ENCODE measurements at regions not wholly inside any gene's neighbourhood (a gene's known extent, or its start where the extent isn't known, plus 50 kb on each side); places are given as distances from the start of the nearest gene placed in this dataset.
A peak's percentile ranks its signal among the peaks of the same experiment; 100 is the strongest.

GRCh38 chrX:14412686-14413085, 116.7 kb upstream of the GLRA2 start:
- no peak for TF ChIP-seq CTCF (IDR thresholded peaks at IDR 0.05)
- Histone ChIP-seq H3K9me3 (no peaks in the 10 kb centered on the region), H3K27ac (no peak overlapping the region), H3K4me1 (no peaks in the 10 kb centered on the region), H3K27me3 (no peaks in the 10 kb centered on the region), H3K36me3 (no peaks in the 10 kb centered on the region), H3K4me3 (no peak overlapping the region)
- no peak for DNase-seq
- intact Hi-C loops (cut with DNase I; ENCODE audit: low total_unique reads) = no loop called here

- Histone ChIP-seq H3K36me3 (no peaks in the 10 kb centered on the region), H3K4me1 (no peaks in the 10 kb centered on the region), H3K27ac (no peak overlapping the region), H3K27me3 (no peaks in the 10 kb centered on the region), H3K9me3 (no peaks in the 10 kb centered on the region), H3K4me3 (no peak overlapping the region)
- no peak for TF ChIP-seq CTCF (IDR thresholded peaks at IDR 0.05)
- no peak for DNase-seq
- intact Hi-C loops (cut with DNase I; ENCODE audit: low total_unique reads) = no loop called here
Measured at GRCh38 chrX:14411326-14411725, 118.0 kb upstream of the GLRA2 start.

- H3K36me3 ChIP-seq = no peaks in the 10 kb centered on the region
- intact Hi-C loops (cut with DNase I; ENCODE audit: low total_unique reads) = no loop called here
- DNase-seq = no peak
- H3K27me3 ChIP-seq = no peaks in the 10 kb centered on the region
- H3K4me1 ChIP-seq = no peaks in the 10 kb centered on the region
- TF ChIP-seq CTCF (IDR thresholded peaks at IDR 0.05) = no peak
- no peak overlapping the region for H3K27ac ChIP-seq
- no peak overlapping the region for H3K4me3 ChIP-seq
- H3K9me3 ChIP-seq = no peaks in the 10 kb centered on the region
Measured at GRCh38 chrX:14409341-14409740, 120.0 kb upstream of the GLRA2 start.

- Histone ChIP-seq H3K36me3 (no peaks in the 10 kb centered on the region), H3K4me1 (no peaks in the 10 kb centered on the region), H3K9me3 (no peaks in the 10 kb centered on the region), H3K27me3 (no peaks in the 10 kb centered on the region), H3K4me3 (no peak overlapping the region), H3K27ac (no peak overlapping the region)
- no peak for TF ChIP-seq CTCF (IDR thresholded peaks at IDR 0.05)
- intact Hi-C loops (cut with DNase I; ENCODE audit: low total_unique reads) = no loop called here
- no peak for DNase-seq
Measured at GRCh38 chrX:14406225-14406624, 123.1 kb upstream of the GLRA2 start.

- Histone ChIP-seq H3K4me3 (no peak overlapping the region), H3K36me3 (no peaks in the 10 kb centered on the region), H3K9me3 (peaks cover 0 to 4% (median 0%) of the 10 kb centered on the region in 3 donors), H3K4me1 (no peaks in the 10 kb centered on the region), H3K27ac (no peak overlapping the region), H3K27me3 (no peaks in the 10 kb centered on the region)
- intact Hi-C loops (cut with DNase I; ENCODE audit: low total_unique reads) = no loop called here
- no peak for TF ChIP-seq CTCF (IDR thresholded peaks at IDR 0.05)
- DNase-seq = peak in 1 of 2 donors; percentile 17
Measured at GRCh38 chrX:14398725-14399124, 130.6 kb upstream of the GLRA2 start.

- Histone ChIP-seq H3K36me3 (no peaks in the 10 kb centered on the region), H3K4me3 (no peak overlapping the region), H3K27me3 (no peaks in the 10 kb centered on the region), H3K4me1 (no peaks in the 10 kb centered on the region), H3K9me3 (peaks cover 0 to 4% (median 0%) of the 10 kb centered on the region in 3 donors), H3K27ac (no peak overlapping the region)
- intact Hi-C loops (cut with DNase I; ENCODE audit: low total_unique reads) = no loop called here
- DNase-seq = no peak
- TF ChIP-seq CTCF (IDR thresholded peaks at IDR 0.05) = no peak
Measured at GRCh38 chrX:14389682-14390081, 139.7 kb upstream of the GLRA2 start.

Measured in tibial artery (tissue), 4 donors.